Esophagus (tissue), 2 donors: ENCODE measurements at regions not wholly inside any gene's neighbourhood (a gene's known extent, or its start where the extent isn't known, plus 50 kb on each side); places are given as distances from the start of the nearest gene placed in this dataset.

Experiments used
- H3K27ac ChIP-seq, 2 donors: one replicate each; pipeline ENCODE4 v1.5.1; 2013; ENCODE audit warnings: low read depth in 2 of 2, mild to moderate bottlenecking in 2 of 2, inconsistent platforms in 1 of 2, low read length in 1 of 2, moderate library complexity in 1 of 2
- H3K27me3 ChIP-seq, 2 donors: one replicate each; pipeline ENCODE4 v1.6.1; 2013; ENCODE audit warnings: low read length in 2 of 2, control low read depth in 1 of 2, mild to moderate bottlenecking in 1 of 2; ENCODE audit not compliant: insufficient read depth in 2 of 2, control insufficient read depth in 1 of 2
- H3K36me3 ChIP-seq, 2 donors: one replicate each; pipeline ENCODE4 v1.6.1; 2013; ENCODE audit warnings: low read length in 1 of 2; ENCODE audit not compliant: control insufficient read depth in 2 of 2, insufficient read depth in 2 of 2
- H3K4me1 ChIP-seq, 2 donors: one replicate each; pipeline ENCODE4 v1.6.1; 2013; ENCODE audit warnings: low read length in 1 of 2; ENCODE audit not compliant: control insufficient read depth in 2 of 2, insufficient read depth in 2 of 2
- H3K4me3 ChIP-seq, 2 donors: one replicate each; pipeline ENCODE4 v1.5.1; 2013; ENCODE audit warnings: low read length in 2 of 2, mild to moderate bottlenecking in 2 of 2, low read depth in 1 of 2, moderate library complexity in 1 of 2
- H3K9me3 ChIP-seq, 2 donors: one replicate each; pipeline ENCODE4 v1.6.1; 2013; ENCODE audit warnings: mild to moderate bottlenecking in 2 of 2, low read depth in 1 of 2, low read length in 1 of 2, moderate library complexity in 1 of 2; ENCODE audit not compliant: control insufficient read depth in 2 of 2, insufficient read depth in 1 of 2
- WGBS, 2 donors: extraction: QIAGEN DNeasy Blood & Tissue Kit; methylation state at CpG; one replicate each; pipeline ENCODE4 v1.1.7; 2013; 5-methylcytosine and 5-hydroxymethylcytosine counted together
- donor health status: healthy with polysubstance abuse.
- donor health status: Bipolar disorder and iron deficiency.

GRCh38 chr4:155604718-155605626 lies 61.7 kb upstream of the GUCY1A1 start:
- 49 to 67% methylated on average over 4 of the region's 4 CpGs for WGBS, 2 donors
- H3K4me3 ChIP-seq: no peak overlapping the region
- no peak overlapping the region for H3K27ac ChIP-seq

GRCh38 chr4:155603360-155603891 lies 63.2 kb upstream of the GUCY1A1 start:
- H3K36me3 ChIP-seq: no peaks in the 10 kb centered on the region
- H3K4me3 ChIP-seq: no peak overlapping the region
- H3K27me3 ChIP-seq: no peaks in the 10 kb centered on the region
- no peaks in the 10 kb centered on the region for H3K9me3 ChIP-seq
- whole genome bisulfite sequencing, 2 donors: 49 to 81% methylated on average over 6 of the region's 6 CpGs
- no peak overlapping the region for H3K27ac ChIP-seq
- no peaks in the 10 kb centered on the region for H3K4me1 ChIP-seq

More at GRCh38 chr4:155604718-155605626, 61.7 kb upstream of the GUCY1A1 start:
- Histone ChIP-seq H3K9me3 (no peaks in the 10 kb centered on the region), H3K36me3 (no peaks in the 10 kb centered on the region), H3K4me1 (no peaks in the 10 kb centered on the region), H3K27me3 (no peaks in the 10 kb centered on the region)

GRCh38 chr4:155602351-155603140 lies 64.1 kb upstream of the GUCY1A1 start:
- Histone ChIP-seq H3K9me3 (no peaks in the 10 kb centered on the region), H3K27me3 (no peaks in the 10 kb centered on the region), H3K4me3 (no peak overlapping the region), H3K27ac (no peak overlapping the region), H3K4me1 (no peaks in the 10 kb centered on the region), H3K36me3 (no peaks in the 10 kb centered on the region)
- 67 to 69% methylated on average over 3 of the region's 3 CpGs for WGBS, 2 donors

GRCh38 chr4:155600244-155600643 lies 66.4 kb upstream of the GUCY1A1 start:
- 88 to 89% methylated on average over 5 of the region's 5 CpGs for WGBS, 2 donors
- Histone ChIP-seq H3K4me3 (no peak overlapping the region), H3K27ac (no peak overlapping the region), H3K27me3 (no peaks in the 10 kb centered on the region), H3K9me3 (no peaks in the 10 kb centered on the region), H3K4me1 (no peaks in the 10 kb centered on the region), H3K36me3 (no peaks in the 10 kb centered on the region)

- Histone ChIP-seq H3K27ac (no peak overlapping the region), H3K4me3 (no peak overlapping the region), H3K27me3 (no peaks in the 10 kb centered on the region), H3K36me3 (no peaks in the 10 kb centered on the region), H3K9me3 (no peaks in the 10 kb centered on the region), H3K4me1 (no peaks in the 10 kb centered on the region)
Observed at GRCh38 chr4:155599596-155599995, 67.1 kb upstream of the GUCY1A1 start.

GRCh38 chr4:155599085-155599484 lies 67.6 kb upstream of the GUCY1A1 start:
- H3K4me1 ChIP-seq: no peaks in the 10 kb centered on the region
- H3K27me3 ChIP-seq: no peaks in the 10 kb centered on the region
- no peaks in the 10 kb centered on the region for H3K36me3 ChIP-seq
- no peak overlapping the region for H3K4me3 ChIP-seq
- 81 to 88% methylated on average over 6 of the region's 6 CpGs for WGBS, 2 donors
- H3K27ac ChIP-seq: no peak overlapping the region
- H3K9me3 ChIP-seq: no peaks in the 10 kb centered on the region

GRCh38 chr4:155597933-155598451 lies 68.7 kb upstream of the GUCY1A1 start:
- 53 to 54% methylated on average over 3 of the region's 3 CpGs for whole genome bisulfite sequencing, 2 donors
- Histone ChIP-seq H3K9me3 (no peaks in the 10 kb centered on the region), H3K36me3 (no peaks in the 10 kb centered on the region), H3K4me3 (no peak overlapping the region), H3K27me3 (no peaks in the 10 kb centered on the region), H3K4me1 (no peaks in the 10 kb centered on the region), H3K27ac (no peak overlapping the region)

- Histone ChIP-seq H3K36me3 (no peaks in the 10 kb centered on the region), H3K9me3 (no peaks in the 10 kb centered on the region), H3K4me3 (no peak overlapping the region), H3K4me1 (no peaks in the 10 kb centered on the region), H3K27ac (no peak overlapping the region), H3K27me3 (no peaks in the 10 kb centered on the region)
- WGBS, 2 donors: 53 to 74% methylated on average over 1 of the region's 1 CpG
Observed at GRCh38 chr4:155597281-155597680, 69.4 kb upstream of the GUCY1A1 start.

- WGBS, 2 donors: 90 to 91% methylated on average over 13 of the region's 13 CpGs
- Histone ChIP-seq H3K9me3 (no peaks in the 10 kb centered on the region), H3K27me3 (no peaks in the 10 kb centered on the region), H3K4me1 (no peaks in the 10 kb centered on the region), H3K36me3 (no peaks in the 10 kb centered on the region), H3K4me3 (no peak overlapping the region), H3K27ac (no peak overlapping the region)
Observed at GRCh38 chr4:155593793-155594192, 72.9 kb upstream of the GUCY1A1 start.
